HG02759 (cell line): ENCODE measurements at regions not wholly inside any gene's neighbourhood (a gene's known extent, or its start where the extent isn't known, plus 50 kb on each side); places are given as distances from the start of the nearest gene placed in this dataset.

Experiments
- ATAC-seq: cut with Tn5 transposase; IDR thresholded peaks from one replicate; pipeline ENCODE4 v1.9.1; 2021; ENCODE audit warnings: mild to moderate bottlenecking, moderate library complexity; ENCODE audit not compliant: unreplicated experiment

GRCh38 chr13:89845874-89846273 is 1501.6 kb upstream of the MIR17HG start:
- no peak for ATAC-seq

DNA sequence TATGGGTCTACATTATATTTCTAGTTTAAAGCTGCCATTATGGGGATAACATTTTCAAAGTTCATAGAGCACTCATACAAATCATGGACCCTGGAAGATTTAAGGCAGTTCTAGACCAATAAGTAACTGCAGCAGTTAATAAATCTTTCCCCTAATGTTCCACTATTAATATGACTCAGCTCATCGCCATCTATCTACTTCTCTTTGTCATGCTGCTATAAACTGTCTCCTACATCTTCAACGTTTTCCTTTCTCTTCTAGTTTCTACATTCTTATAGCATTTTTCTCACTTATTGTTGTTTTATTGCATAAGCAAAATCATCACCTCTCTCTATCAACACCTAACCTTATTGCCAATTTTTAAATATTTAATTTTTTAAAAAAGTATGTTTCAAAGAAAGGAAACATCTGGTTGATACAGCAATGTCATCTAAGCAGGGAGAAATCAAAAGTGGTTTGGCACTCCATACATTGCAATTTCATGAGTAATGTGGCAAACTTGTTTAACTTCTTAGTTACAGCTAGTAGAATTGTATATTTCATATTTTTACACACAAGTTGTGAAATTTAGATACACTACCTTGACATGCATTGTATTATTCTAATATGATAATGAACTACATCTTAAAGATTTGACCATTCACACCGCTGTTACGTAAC is 1500.4 kb upstream of the MIR17HG start:
- no peak for ATAC-seq

DNA sequence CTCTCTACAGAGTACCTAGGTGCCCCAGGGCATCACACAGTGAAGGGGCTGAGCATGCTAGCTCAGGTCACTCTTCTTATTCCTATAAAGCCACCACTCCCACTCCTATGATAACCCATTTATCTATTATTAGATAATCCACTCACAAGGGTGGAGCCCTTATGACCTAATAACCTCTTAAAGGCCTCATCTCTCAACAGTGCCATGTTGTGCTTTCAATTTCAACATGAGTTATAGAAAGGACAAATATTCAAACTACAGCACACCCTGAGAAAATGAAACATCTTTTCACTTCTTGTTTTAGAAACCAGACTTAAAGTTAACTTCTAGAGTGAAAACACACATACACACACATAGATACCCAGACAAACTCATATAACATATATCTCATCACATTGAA is 1494.9 kb upstream of the MIR17HG start:
- no peak for ATAC-seq

DNA sequence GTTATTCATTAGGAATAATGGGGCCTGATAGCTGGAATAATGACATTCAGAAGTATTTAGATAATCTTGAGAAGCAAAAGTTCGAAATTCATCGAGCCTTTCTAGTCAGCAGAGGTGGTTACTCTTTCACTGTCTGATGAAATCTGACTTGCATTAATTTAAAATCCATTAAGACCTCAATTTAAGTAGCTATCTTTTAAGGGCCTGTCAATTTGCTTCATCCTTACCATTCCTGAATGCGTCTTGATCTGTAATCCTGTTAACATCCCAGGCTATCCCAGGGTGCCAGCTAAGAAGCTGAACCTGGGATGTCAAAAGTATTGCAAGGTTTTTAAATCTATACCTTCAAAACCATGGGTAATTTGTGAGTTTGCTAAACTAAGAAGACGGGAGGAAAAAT is 1491.0 kb upstream of the MIR17HG start:
- no peak for ATAC-seq

GRCh38 chr13:89857502-89857901 is 1490.0 kb upstream of the MIR17HG start:
- ATAC-seq = no peak

DNA sequence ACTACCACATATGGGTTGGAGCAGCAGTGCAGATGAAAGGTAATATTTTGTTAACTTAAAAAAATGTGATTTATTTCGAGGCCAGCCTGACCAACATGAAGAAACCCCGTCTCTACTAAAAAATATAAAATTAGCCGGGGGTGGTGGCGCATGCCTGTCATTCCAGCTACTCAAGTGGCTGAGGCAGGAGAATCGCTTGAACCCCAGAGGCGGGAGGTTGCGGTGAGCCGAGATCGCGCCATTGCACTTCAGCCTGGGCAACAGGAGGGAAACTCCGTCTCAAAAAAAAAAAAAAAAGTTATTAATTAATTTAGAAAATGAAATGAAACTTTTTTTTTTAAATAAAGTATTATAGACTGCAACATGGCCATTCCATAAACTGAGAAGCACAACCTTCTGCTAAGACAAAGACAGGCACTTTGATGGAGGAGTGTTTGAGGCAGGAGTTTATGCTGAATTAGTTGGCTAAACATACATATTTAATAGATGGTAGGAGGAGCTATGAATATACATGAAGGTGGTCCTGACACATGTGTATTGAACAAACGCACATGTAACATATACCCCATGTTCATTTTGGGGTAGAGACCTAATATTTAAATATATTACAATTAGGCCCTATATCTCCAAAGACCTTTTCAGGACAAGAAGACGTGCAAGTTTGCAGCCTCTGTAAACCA is 1485.3 kb upstream of the MIR17HG start:
- ATAC-seq = no peak

GRCh38 chr13:89862691-89863036 is 1484.8 kb upstream of the MIR17HG start:
- ATAC-seq = no peak

DNA sequence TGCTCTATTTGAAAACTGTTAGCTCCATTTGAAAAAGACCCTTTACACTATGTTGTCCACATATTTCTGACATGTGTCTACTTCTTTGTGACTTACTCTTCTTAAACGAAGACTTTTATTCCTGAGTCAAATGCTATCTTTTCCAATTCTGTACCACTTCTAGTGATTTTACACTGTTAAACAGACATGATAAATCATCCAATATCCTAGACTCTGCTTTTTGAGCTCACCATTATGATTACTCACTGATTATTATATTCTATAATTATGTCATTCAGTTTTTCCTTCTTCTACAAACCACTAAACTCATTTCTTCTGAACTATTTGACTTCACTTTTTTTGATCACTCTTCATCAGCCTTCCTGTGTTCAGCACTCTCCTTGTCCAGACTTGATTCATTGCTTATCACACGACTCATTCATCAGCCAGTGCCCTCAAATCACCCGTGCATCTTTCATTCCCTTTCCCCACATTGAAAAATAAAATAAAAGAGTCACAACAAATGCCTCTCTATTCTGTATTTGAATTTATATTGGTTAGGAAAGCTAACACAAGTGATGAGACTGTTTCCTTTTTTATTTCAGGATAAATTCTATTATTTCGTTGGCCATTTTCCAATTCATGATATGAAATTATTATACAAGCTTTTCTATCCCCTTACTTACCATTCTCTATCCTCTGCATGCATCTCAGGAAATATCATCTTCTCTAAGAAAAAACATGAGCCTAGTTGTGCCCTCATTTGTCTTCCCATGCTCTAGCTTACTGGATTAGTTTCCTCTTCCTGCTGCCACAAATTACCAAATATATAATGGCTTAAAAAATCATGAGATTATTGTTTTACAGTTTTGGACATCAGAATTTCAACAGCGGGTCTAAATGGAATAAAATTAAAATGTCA is 1482.1 kb upstream of the MIR17HG start:
- no peak for ATAC-seq

GRCh38 chr13:89869312-89869711 is 1478.2 kb upstream of the MIR17HG start:
- no peak for ATAC-seq

DNA sequence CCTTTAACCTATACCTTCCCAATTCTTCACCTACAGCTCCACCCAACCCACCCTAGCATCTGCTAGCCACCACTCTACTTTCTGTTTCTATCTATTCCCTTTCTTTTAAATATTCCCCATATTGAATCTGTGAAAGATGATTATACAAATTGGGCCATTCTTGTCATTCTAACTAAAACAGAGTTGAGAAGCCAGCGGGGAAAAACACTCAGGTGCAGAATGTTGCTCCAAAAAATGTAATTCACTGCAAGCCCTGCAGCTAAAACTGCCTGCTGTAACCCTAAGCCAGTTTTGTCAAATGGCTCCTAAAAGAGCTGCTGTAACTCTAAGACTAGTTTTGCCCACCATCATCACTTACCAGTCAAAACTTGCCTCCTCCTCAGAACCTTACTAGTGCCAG is 1468.6 kb upstream of the MIR17HG start:
- ATAC-seq = no peak

- ATAC-seq = no peak
Measured at GRCh38 chr13:89880201-89880600, 1467.3 kb upstream of the MIR17HG start.

DNA sequence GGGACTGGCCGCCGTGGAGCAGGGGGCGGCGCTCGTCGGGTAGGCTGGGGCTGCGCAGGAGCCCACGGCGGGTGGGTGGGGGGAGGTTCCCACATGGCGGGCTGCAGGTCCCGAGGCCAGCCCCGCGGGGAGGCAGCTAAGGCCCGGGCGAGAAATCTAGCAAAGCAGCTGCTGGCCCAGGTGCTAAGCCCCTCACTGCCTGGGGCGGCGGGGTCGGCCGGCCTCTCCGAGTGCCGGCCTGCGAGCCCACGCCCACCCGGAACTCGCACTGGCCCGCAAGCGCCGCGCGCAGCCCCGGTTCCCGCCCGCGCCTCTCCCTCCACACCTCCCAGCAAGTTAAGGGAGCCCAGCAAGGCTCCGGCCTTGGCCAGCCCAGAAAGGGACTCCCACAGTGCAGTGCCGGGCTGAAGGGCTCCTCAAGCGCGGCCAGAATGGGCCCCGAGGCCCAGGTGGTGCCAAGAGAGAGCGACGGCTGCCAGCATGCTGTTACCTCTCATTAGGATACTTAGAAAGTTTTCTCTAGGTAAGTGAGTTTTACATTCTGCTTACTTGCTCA is 1463.5 kb upstream of the MIR17HG start:
- ATAC-seq = no peak

- no peak for ATAC-seq
Measured at GRCh38 chr13:89890806-89891205, 1456.7 kb upstream of the MIR17HG start.

GRCh38 chr13:89891416-89891815 is 1456.1 kb upstream of the MIR17HG start:
- no peak for ATAC-seq

- no peak for ATAC-seq
Measured at GRCh38 chr13:89897681-89898080, 1449.8 kb upstream of the MIR17HG start.

DNA sequence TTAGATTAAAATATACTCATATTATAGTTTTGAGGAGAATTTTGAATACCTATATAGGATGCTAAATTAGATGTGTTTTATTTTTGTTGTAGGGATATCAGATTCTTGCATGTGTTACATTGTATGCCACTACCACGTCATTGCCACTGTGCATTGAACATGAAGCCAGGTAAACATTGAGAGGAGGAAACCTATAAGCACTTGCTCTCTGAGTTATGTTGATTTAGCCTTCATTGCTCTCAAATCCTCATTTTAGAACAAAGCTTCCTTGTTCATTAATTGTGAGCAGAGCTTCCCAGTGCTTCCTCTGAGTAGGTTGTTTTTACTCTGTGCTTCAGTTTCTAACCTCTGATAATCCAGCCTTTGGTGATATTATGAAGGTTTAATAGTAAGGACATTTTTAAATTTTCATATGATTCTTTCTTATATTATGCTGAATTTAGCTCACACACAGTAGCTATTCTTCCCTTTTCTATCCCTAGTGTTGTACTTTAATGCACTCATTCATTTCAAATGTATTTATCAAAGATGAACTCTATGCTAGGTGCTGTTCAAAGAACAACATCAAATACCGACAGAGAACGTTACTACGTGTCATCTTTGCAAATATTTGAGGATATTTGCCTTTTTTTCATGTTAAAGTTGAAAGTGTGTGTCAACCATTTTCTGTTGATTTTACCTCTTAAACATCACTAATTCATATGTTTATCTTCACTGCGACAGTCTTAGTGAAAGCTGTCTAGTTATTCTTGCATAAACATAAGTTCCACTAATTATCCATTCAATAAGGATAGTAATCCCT is 1448.0 kb upstream of the MIR17HG start:
- ATAC-seq = no peak

DNA sequence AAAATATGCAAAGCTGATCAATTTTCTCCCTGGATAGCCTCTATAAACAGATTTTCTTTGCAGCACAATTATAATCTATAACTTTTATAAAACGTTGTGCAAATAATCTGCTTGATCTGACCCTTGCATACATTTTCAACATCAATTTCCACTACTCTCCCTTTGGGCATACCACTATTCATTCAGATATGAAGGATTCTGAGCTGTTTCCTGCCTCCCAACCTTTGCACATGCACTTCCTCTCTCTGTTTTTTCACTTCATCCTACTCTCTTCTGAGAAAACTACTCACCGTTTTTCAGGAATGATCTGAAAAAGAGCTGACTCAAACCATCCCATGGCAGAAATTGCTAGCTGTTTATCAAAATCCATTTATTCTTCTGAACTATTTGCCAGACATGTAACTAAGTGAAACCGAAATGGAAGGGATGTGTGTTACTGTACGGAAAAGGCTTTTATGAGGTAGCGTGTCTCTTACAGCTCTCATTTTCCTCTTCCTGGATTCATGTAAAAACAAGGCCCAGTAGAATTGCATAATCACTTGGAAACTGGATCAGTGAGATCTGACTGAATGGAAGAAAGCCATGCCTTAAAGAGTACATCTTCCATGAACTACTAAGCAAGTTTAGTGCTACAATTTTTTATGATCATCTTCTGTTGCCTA is 1447.3 kb upstream of the MIR17HG start:
- ATAC-seq = no peak

DNA sequence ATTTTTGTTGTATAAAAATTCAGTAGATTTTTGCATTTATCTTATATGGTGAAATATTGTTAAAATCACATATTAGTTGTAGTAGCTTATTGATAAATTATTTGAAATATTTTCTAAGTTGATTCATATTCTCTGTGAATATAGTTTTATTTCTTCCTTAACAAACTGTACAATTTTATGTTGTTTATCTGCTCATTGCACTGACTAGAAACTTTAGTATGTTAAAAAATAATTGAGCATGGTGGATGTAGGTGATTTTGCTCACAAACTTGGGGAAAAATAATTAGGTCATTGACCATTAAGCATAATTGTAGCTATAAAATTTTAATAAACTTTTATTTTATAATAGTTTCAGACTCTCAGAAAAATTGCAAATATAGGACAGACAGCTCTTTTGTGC is 1445.3 kb upstream of the MIR17HG start:
- no peak for ATAC-seq

DNA sequence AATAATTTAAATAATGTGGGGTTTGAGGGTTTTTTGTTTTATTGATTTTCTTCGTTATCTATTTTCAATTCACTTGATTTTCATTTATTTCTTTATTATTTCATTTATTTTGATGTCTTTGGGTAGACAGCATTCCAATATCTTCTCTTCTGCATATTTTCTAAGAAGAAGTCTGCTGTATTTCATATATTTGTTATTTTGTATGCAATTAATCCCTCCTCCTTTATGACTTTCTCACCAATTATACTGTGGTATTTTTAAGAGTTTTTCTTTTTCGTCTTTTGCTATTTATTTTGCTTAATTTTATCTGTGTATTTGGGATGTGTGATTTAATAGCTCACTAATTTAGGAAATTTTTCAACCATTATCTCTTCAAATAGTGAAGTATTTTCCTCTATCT is 1444.4 kb upstream of the MIR17HG start:
- ATAC-seq = no peak

DNA sequence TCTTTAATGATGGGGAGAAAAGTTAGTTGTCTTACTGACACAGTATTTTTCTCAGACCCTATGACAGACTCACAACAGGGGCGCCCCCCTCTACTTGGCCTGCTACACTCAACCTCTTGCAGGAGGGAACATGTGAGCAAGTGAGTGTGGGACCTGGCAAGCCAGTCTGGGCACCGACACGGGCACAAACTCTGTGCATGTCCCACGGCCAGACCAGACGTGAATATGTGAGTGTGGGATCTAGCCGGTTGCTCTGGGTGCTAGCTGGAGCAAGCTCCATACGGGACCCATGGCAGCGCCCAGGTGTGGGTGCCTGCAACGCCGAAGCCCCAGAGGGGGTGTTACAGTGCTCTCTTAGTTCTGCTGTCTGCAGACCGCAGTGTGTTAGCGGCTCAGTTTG is 1437.3 kb upstream of the MIR17HG start:
- ATAC-seq = no peak
